ENCODE measurements at regions not wholly inside any gene's neighbourhood (a gene's known extent, or its start where the extent isn't known, plus 50 kb on each side); places are given as distances from the start of the nearest gene placed in this dataset.

DNA sequence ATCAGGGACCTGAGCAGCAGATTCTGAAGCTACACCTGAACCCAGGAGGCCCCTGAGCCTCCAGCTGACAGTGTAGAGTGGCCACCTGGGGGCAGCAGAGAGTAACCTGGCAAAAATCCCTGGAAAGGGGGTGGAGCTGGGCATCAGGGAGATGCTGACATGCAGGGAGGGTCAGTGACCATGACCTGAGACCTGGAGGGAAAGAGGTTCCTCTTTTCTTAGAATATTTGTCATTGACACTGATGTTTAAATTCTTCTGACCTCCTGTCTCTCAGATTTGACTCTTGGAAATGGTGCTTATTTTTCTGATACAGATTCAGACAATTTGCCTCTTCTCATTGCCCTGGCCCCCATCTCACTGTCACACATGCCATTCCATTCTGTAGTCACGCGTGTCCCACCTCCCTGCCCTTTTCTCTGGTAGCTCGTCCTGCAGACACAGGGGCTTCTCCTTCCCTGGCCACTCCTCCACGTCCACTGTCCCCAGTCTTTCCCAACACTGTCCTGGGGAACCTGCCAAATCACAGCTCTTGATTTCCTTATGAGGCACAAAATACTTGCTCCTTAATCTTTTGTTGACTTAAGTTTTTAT lies 117.2 kb upstream of the IGLL5 start:
- no peak for TF ChIP-seq POLR2A (IDR thresholded peaks at IDR 0.05; ENCODE audit: extremely low read depth, insufficient read length)
- TF ChIP-seq, protein P1, sequence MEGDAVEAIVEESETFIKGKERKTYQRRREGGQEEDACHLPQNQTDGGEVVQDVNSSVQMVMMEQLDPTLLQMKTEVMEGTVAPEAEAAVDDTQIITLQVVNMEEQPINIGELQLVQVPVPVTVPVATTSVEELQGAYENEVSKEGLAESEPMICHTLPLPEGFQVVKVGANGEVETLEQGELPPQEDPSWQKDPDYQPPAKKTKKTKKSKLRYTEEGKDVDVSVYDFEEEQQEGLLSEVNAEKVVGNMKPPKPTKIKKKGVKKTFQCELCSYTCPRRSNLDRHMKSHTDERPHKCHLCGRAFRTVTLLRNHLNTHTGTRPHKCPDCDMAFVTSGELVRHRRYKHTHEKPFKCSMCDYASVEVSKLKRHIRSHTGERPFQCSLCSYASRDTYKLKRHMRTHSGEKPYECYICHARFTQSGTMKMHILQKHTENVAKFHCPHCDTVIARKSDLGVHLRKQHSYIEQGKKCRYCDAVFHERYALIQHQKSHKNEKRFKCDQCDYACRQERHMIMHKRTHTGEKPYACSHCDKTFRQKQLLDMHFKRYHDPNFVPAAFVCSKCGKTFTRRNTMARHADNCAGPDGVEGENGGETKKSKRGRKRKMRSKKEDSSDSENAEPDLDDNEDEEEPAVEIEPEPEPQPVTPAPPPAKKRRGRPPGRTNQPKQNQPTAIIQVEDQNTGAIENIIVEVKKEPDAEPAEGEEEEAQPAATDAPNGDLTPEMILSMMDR (IDR thresholded peaks at IDR 0.05; ENCODE audit: low read depth, low read length), result peak; percentile 80
- TF ChIP-seq MYC (IDR thresholded peaks at IDR 0.05; ENCODE audit: low read depth, low read length), result no peak
- TF ChIP-seq, protein P2, sequence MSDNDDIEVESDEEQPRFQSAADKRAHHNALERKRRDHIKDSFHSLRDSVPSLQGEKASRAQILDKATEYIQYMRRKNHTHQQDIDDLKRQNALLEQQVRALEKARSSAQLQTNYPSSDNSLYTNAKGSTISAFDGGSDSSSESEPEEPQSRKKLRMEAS (IDR thresholded peaks at IDR 0.05; ENCODE audit: low read depth, low read length), result no peak
